ENCODE measurements at regions not wholly inside any gene's neighbourhood (a gene's known extent, or its start where the extent isn't known, plus 50 kb on each side); places are given as distances from the start of the nearest gene placed in this dataset.

GRCh38 chr12:104825408-104825807 is 132.7 kb downstream of the SLC41A2 start:
- TF ChIP-seq CTCF (IDR thresholded peaks at IDR 0.05) (no peak), POLR2A (IDR thresholded peaks at IDR 0.05) (no peak)

All from ovary (tissue), 3 donors.